H1 (cell line): ENCODE measurements at regions not wholly inside any gene's neighbourhood (a gene's known extent, or its start where the extent isn't known, plus 50 kb on each side); places are given as distances from the start of the nearest gene placed in this dataset.

ENCODE experiments used
- BRCA1 ChIP-seq: IDR thresholded peaks from 2 replicates; pipeline ENCODE4 v1.6.1; 2012; ENCODE audit warnings: low read depth, low read length, improper control_type of control experiment
- EGR1 ChIP-seq: IDR thresholded peaks from 2 replicates; pipeline ENCODE4 v1.6.1; 2011; ENCODE audit warnings: low read depth, low read length, borderline replicate concordance
- EP300 ChIP-seq, 2 experiments: IDR thresholded peaks; 1 replicate in 1 of 2; 2 replicates in 1 of 2; pipeline ENCODE4 v1.6.1; 2011 to 2012; ENCODE audit warnings: low read depth in 2 of 2, low read length in 2 of 2, mild to moderate bottlenecking in 2 of 2, borderline replicate concordance in 1 of 2, inconsistent platforms in 1 of 2, moderate library complexity in 1 of 2
- EZH2 ChIP-seq: fragments of 200-600 bp; sonication (generic); IDR thresholded peaks from 2 replicates; pipeline ENCODE4 v1.7.1; 2012; ENCODE audit warnings: low read depth, mild to moderate bottlenecking, moderate library complexity, low read length, inconsistent platforms; ENCODE audit not compliant: severe bottlenecking
- GTF2F1 ChIP-seq: IDR thresholded peaks from 2 replicates; pipeline ENCODE4 v1.6.1; 2012; ENCODE audit warnings: low read depth, low read length, improper control_type of control experiment, borderline replicate concordance
- JUND ChIP-seq: IDR thresholded peaks from 2 replicates; pipeline ENCODE4 v1.6.1; 2011; ENCODE audit warnings: mild to moderate bottlenecking, improper control_type of control experiment, low read length
- RAD21 ChIP-seq, 2 experiments: IDR thresholded peaks in 1 of 2; conservative IDR thresholded peaks in 1 of 2; 2 replicates each; pipeline ENCODE4 v1.6.1; 2011; ENCODE audit warnings: low read depth in 2 of 2, low read length in 2 of 2, improper control_type of control experiment in 1 of 2, inconsistent platforms in 1 of 2, mild to moderate bottlenecking in 1 of 2, moderate library complexity in 1 of 2
- RXRA ChIP-seq: IDR thresholded peaks from 2 replicates; pipeline ENCODE4 v1.6.1; 2011; ENCODE audit warnings: low read depth, mild to moderate bottlenecking, low read length, moderate library complexity; ENCODE audit not compliant: insufficient read depth
- SIRT6 ChIP-seq: IDR thresholded peaks from one replicate; pipeline ENCODE4 v1.7.1; 2012; ENCODE audit warnings: low read length, inconsistent platforms
- SP2 ChIP-seq: IDR thresholded peaks from 2 replicates; pipeline ENCODE4 v1.6.1; 2012; ENCODE audit warnings: mild to moderate bottlenecking, low read length, inconsistent platforms
- SP4 ChIP-seq: IDR thresholded peaks from 2 replicates; pipeline ENCODE4 v1.6.1; 2012; ENCODE audit warnings: low read length, inconsistent platforms
- ZNF274 ChIP-seq: IDR thresholded peaks from 2 replicates; pipeline ENCODE4 v1.7.0; 2012; ENCODE audit warnings: low read length, borderline replicate concordance; ENCODE audit errors: extremely low read depth
- TF ChIP-seq, protein P1 (sequence below): fragments of 300-600 bp; sonication (generic); IDR thresholded peaks from 2 replicates; pipeline ENCODE4 v1.7.1; 2012; ENCODE audit warnings: low read length, moderate library complexity, mild to moderate bottlenecking, inconsistent platforms; ENCODE audit not compliant: insufficient replicate concordance

- TF ChIP-seq, protein P1, sequence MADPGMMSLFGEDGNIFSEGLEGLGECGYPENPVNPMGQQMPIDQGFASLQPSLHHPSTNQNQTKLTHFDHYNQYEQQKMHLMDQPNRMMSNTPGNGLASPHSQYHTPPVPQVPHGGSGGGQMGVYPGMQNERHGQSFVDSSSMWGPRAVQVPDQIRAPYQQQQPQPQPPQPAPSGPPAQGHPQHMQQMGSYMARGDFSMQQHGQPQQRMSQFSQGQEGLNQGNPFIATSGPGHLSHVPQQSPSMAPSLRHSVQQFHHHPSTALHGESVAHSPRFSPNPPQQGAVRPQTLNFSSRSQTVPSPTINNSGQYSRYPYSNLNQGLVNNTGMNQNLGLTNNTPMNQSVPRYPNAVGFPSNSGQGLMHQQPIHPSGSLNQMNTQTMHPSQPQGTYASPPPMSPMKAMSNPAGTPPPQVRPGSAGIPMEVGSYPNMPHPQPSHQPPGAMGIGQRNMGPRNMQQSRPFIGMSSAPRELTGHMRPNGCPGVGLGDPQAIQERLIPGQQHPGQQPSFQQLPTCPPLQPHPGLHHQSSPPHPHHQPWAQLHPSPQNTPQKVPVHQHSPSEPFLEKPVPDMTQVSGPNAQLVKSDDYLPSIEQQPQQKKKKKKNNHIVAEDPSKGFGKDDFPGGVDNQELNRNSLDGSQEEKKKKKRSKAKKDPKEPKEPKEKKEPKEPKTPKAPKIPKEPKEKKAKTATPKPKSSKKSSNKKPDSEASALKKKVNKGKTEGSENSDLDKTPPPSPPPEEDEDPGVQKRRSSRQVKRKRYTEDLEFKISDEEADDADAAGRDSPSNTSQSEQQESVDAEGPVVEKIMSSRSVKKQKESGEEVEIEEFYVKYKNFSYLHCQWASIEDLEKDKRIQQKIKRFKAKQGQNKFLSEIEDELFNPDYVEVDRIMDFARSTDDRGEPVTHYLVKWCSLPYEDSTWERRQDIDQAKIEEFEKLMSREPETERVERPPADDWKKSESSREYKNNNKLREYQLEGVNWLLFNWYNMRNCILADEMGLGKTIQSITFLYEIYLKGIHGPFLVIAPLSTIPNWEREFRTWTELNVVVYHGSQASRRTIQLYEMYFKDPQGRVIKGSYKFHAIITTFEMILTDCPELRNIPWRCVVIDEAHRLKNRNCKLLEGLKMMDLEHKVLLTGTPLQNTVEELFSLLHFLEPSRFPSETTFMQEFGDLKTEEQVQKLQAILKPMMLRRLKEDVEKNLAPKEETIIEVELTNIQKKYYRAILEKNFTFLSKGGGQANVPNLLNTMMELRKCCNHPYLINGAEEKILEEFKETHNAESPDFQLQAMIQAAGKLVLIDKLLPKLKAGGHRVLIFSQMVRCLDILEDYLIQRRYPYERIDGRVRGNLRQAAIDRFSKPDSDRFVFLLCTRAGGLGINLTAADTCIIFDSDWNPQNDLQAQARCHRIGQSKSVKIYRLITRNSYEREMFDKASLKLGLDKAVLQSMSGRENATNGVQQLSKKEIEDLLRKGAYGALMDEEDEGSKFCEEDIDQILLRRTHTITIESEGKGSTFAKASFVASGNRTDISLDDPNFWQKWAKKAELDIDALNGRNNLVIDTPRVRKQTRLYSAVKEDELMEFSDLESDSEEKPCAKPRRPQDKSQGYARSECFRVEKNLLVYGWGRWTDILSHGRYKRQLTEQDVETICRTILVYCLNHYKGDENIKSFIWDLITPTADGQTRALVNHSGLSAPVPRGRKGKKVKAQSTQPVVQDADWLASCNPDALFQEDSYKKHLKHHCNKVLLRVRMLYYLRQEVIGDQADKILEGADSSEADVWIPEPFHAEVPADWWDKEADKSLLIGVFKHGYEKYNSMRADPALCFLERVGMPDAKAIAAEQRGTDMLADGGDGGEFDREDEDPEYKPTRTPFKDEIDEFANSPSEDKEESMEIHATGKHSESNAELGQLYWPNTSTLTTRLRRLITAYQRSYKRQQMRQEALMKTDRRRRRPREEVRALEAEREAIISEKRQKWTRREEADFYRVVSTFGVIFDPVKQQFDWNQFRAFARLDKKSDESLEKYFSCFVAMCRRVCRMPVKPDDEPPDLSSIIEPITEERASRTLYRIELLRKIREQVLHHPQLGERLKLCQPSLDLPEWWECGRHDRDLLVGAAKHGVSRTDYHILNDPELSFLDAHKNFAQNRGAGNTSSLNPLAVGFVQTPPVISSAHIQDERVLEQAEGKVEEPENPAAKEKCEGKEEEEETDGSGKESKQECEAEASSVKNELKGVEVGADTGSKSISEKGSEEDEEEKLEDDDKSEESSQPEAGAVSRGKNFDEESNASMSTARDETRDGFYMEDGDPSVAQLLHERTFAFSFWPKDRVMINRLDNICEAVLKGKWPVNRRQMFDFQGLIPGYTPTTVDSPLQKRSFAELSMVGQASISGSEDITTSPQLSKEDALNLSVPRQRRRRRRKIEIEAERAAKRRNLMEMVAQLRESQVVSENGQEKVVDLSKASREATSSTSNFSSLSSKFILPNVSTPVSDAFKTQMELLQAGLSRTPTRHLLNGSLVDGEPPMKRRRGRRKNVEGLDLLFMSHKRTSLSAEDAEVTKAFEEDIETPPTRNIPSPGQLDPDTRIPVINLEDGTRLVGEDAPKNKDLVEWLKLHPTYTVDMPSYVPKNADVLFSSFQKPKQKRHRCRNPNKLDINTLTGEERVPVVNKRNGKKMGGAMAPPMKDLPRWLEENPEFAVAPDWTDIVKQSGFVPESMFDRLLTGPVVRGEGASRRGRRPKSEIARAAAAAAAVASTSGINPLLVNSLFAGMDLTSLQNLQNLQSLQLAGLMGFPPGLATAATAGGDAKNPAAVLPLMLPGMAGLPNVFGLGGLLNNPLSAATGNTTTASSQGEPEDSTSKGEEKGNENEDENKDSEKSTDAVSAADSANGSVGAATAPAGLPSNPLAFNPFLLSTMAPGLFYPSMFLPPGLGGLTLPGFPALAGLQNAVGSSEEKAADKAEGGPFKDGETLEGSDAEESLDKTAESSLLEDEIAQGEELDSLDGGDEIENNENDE: no peak
- no peak for TF ChIP-seq EGR1
- TF ChIP-seq ZNF274: no peak
- TF ChIP-seq SP2: no peak
- no peak for TF ChIP-seq EP300 (IDR thresholded peaks at IDR 0.05; ENCODE audit: borderline replicate concordance in 1 of 2, low read depth in 2 of 2, low read length in 2 of 2)
- no peak for TF ChIP-seq RAD21 (IDR thresholded peaks at IDR 0.05 in 1 of 2, conservative IDR thresholded peaks at IDR 0.05 in 1 of 2; ENCODE audit: low read depth in 2 of 2, low read length in 2 of 2)
- no peak for TF ChIP-seq SIRT6
- TF ChIP-seq SP4: no peak
- no peak for TF ChIP-seq JUND
- TF ChIP-seq RXRA: no peak
- TF ChIP-seq EZH2: no peak
- TF ChIP-seq GTF2F1: no peak
- TF ChIP-seq BRCA1: no peak
These were observed 63.9 kb upstream of the ST8SIA6 start (continued) for GRCh38 chr10:17518338-17518737.
